ENCODE measurements at regions not wholly inside any gene's neighbourhood (a gene's known extent, or its start where the extent isn't known, plus 50 kb on each side); places are given as distances from the start of the nearest gene placed in this dataset.

GRCh38 chr5:74027732-74028338 lies 401.8 kb downstream of the ARHGEF28 start:
- Histone ChIP-seq H3K79me2 (ENCODE audit: control insufficient read depth, insufficient read depth, low read length) (no peaks in the 10 kb centered on the region), H3K4me3 (replicated peaks in 1 of 3; ENCODE audit: insufficient read depth in 1 of 3, low read depth in 1 of 3, low read length in 3 of 3) (no peak overlapping the region), H3K27me3 (ENCODE audit: control insufficient read depth in 2 of 2, insufficient read depth in 2 of 2, low read length in 2 of 2) (peaks cover 2 to 5% of the 10 kb centered on the region in 2 experiments), H2AFZ (ENCODE audit: low read depth, low read length) (no peak overlapping the region), H3K9me1 (replicated peaks; ENCODE audit: control insufficient read depth, extremely low read depth, insufficient read depth, low read length) (no peaks in the 10 kb centered on the region), H3K36me3 (ENCODE audit: control insufficient read depth in 2 of 2, extremely low read depth in 1 of 2, insufficient read depth in 2 of 2, low read length in 2 of 2) (no peaks in the 10 kb centered on the region), H4K20me1 (replicated peaks; ENCODE audit: control insufficient read depth, extremely low read depth, insufficient read depth, low read length) (no peaks in the 10 kb centered on the region), H3K4me1 (ENCODE audit: control insufficient read depth, extremely low read depth, insufficient read depth, low read length) (no peaks in the 10 kb centered on the region), H3K4me2 (ENCODE audit: insufficient read depth, low read length) (no peak overlapping the region), H3K27ac (ENCODE audit: insufficient read depth, low read depth, low read length) (no peak overlapping the region), H3K9ac (replicated peaks; ENCODE audit: extremely low read depth, insufficient read depth, low read length) (no peak overlapping the region), H3K9me3 (replicated peaks; ENCODE audit: control insufficient read depth, insufficient read depth, low read length) (no peaks in the 10 kb centered on the region)
- intact Hi-C loops (cut with micrococcal nuclease) (no loop called here), dilution Hi-C loops (cut with MboI; ENCODE audit: extremely low pct_ligation_motif_present, low sequenced_read_pairs) (no loop called here)
- ChIA-PET POLR2A (no interaction called here), CTCF (no interaction called here)
- FAIRE-seq: no peak
- DNase-seq (ENCODE audit: low read depth, low spot score): no peak
- TF ChIP-seq, protein P1, sequence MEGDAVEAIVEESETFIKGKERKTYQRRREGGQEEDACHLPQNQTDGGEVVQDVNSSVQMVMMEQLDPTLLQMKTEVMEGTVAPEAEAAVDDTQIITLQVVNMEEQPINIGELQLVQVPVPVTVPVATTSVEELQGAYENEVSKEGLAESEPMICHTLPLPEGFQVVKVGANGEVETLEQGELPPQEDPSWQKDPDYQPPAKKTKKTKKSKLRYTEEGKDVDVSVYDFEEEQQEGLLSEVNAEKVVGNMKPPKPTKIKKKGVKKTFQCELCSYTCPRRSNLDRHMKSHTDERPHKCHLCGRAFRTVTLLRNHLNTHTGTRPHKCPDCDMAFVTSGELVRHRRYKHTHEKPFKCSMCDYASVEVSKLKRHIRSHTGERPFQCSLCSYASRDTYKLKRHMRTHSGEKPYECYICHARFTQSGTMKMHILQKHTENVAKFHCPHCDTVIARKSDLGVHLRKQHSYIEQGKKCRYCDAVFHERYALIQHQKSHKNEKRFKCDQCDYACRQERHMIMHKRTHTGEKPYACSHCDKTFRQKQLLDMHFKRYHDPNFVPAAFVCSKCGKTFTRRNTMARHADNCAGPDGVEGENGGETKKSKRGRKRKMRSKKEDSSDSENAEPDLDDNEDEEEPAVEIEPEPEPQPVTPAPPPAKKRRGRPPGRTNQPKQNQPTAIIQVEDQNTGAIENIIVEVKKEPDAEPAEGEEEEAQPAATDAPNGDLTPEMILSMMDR (IDR thresholded peaks at IDR 0.05; ENCODE audit: extremely low read depth in 1 of 2, insufficient read depth in 1 of 2, low read depth in 1 of 2, low read length in 2 of 2): no peak
- TF ChIP-seq MYC (IDR thresholded peaks at IDR 0.05; ENCODE audit: low read depth, low read length) (no peak), MAX (IDR thresholded peaks at IDR 0.05; ENCODE audit: insufficient read depth, insufficient read length) (no peak), GATA2 (IDR thresholded peaks at IDR 0.05; ENCODE audit: insufficient read depth, insufficient read length, low read depth, low read length) (no peak), POLR2A (IDR thresholded peaks at IDR 0.05; ENCODE audit: low read depth, low read length) (no peak), JUN (IDR thresholded peaks at IDR 0.05; ENCODE audit: borderline replicate concordance, insufficient read depth, insufficient read length, low read depth) (no peak)
- no TSS peak for BruUV-seq (replicated peaks)

All from endothelial cell of umbilical vein (primary cell).